Uterus (tissue), 3 donors: ENCODE measurements at regions not wholly inside any gene's neighbourhood (a gene's known extent, or its start where the extent isn't known, plus 50 kb on each side); places are given as distances from the start of the nearest gene placed in this dataset.

ENCODE experiments used
- DNase-seq, 2 donors: peaks; one replicate each; pipeline ENCODE4 v3.0.0-alpha.2; 2019 to 2020
- H3K27ac ChIP-seq, 2 donors: fragments of 200-600 bp; sonication (generic); 1 replicate in 1 of 2; 2 replicates in 1 of 2; pipeline ENCODE4 v1.5.1; 2016 to 2018
- H3K27me3 ChIP-seq, 2 donors: fragments of 200-600 bp; sonication (generic); one replicate each; pipeline ENCODE4 v1.5.1; 2018 to 2019; ENCODE audit warnings: control low read depth in 1 of 2
- H3K36me3 ChIP-seq, 2 donors: fragments of 200-600 bp; sonication (generic); one replicate each; pipeline ENCODE4 v1.5.1; 2019; ENCODE audit warnings: control low read depth in 1 of 2
- H3K4me1 ChIP-seq, 2 donors: fragments of 200-600 bp; sonication (generic); one replicate each; pipeline ENCODE4 v1.5.1; 2018 to 2019; ENCODE audit warnings: control low read depth in 1 of 2
- H3K4me3 ChIP-seq, 2 donors: fragments of 200-600 bp; sonication (generic); 1 replicate in 1 of 2; 2 replicates in 1 of 2; pipeline ENCODE4 v1.5.1; 2018 to 2019; ENCODE audit warnings: mild to moderate bottlenecking in 1 of 2
- H3K9me3 ChIP-seq, 2 donors: fragments of 200-600 bp; sonication (generic); one replicate each; pipeline ENCODE4 v1.5.1; 2019; ENCODE audit warnings: control low read depth in 1 of 2
- CTCF ChIP-seq, 4 experiments: fragments of 200-600 bp in 2 of 4; fragments of 450-650 bp in 2 of 4; sonication (generic) in 2 of 4; IDR thresholded peaks; one replicate each; pipeline ENCODE4 v1.5.1; 2016 to 2019; ENCODE audit warnings: antibody characterized with exemption in 4 of 4, mild to moderate bottlenecking in 2 of 4, moderate library complexity in 1 of 4
- POLR2A ChIP-seq, 2 donors: fragments of 450-650 bp; IDR thresholded peaks; one replicate each; pipeline ENCODE4 v1.6.1; 2016; ENCODE audit warnings: antibody characterized with exemption in 2 of 2, mild to moderate bottlenecking in 1 of 2, moderate library complexity in 1 of 2
- intact Hi-C: fragments of 100-400 bp; cut with DNase I; formaldehyde crosslinking; loops from one replicate; pipeline ENCODE4 v1.15.1; 2023; ENCODE audit warnings: low total_unique reads
- donor health status: DM: yes; HTN: yes; CAD: no.

DNA sequence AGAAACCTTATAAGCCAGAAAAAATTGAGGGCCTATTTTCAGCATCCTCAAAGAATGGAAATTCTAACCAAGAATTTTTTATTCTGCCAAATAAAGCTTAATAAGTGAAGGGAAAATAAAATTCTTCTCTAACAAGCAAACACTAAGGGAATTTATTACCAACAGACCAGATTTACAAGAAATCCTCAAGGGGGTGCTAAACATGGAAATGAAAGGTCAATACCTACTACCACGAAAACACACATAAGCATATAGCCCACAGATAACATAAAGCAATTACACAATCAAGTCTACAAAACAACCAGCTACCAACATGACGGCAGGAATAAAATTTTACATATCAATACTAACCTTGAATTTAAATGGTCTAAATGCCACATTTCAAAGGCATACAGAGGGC lies 883.5 kb downstream of the SI start:
- Histone ChIP-seq H3K4me1 (no peaks in the 10 kb centered on the region), H3K9me3 (no peaks in the 10 kb centered on the region), H3K27me3 (no peaks in the 10 kb centered on the region), H3K27ac (no peak overlapping the region), H3K4me3 (no peak overlapping the region), H3K36me3 (no peaks in the 10 kb centered on the region)
- no peak for DNase-seq
- intact Hi-C loops: no loop called here
- TF ChIP-seq POLR2A (IDR thresholded peaks at IDR 0.05) (no peak), CTCF (IDR thresholded peaks at IDR 0.05) (no peak)

DNA sequence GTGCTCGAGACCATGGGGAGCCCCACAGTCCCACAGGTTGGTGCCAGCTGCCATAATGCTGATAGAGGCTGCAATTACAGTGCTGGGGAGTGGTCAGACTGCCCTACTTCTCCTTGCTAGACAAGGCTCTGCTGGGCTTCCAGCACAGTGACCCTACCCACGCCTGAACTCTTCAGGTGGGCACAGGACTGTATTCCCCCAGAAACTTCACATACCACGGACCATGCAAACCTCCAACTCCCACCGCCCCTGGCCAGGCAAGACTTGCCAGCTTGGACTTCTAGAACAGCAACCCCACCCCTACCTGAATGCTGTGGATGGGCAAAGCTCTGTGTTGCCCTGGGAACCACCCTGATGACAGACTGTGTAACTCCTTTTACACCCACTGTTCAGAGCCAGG lies 885.3 kb downstream of the SI start:
- no peak for DNase-seq
- no peaks in the 10 kb centered on the region for H3K27me3 ChIP-seq
- no peak overlapping the region for H3K27ac ChIP-seq
- H3K4me1 ChIP-seq: no peaks in the 10 kb centered on the region
- H3K4me3 ChIP-seq: no peak overlapping the region
- TF ChIP-seq CTCF (IDR thresholded peaks at IDR 0.05): no peak
- no peak for TF ChIP-seq POLR2A (IDR thresholded peaks at IDR 0.05)
- intact Hi-C loops: no loop called here
- no peaks in the 10 kb centered on the region for H3K36me3 ChIP-seq
- H3K9me3 ChIP-seq: no peaks in the 10 kb centered on the region

GRCh38 chr3:164190566-164190965 lies 887.7 kb downstream of the SI start:
- TF ChIP-seq CTCF (IDR thresholded peaks at IDR 0.05) (no peak), POLR2A (IDR thresholded peaks at IDR 0.05) (no peak)
- no peak overlapping the region for H3K27ac ChIP-seq
- H3K9me3 ChIP-seq: no peaks in the 10 kb centered on the region
- intact Hi-C loops: no loop called here
- no peaks in the 10 kb centered on the region for H3K4me1 ChIP-seq
- H3K27me3 ChIP-seq: no peaks in the 10 kb centered on the region
- no peak overlapping the region for H3K4me3 ChIP-seq
- DNase-seq: no peak
- H3K36me3 ChIP-seq: no peaks in the 10 kb centered on the region

DNA sequence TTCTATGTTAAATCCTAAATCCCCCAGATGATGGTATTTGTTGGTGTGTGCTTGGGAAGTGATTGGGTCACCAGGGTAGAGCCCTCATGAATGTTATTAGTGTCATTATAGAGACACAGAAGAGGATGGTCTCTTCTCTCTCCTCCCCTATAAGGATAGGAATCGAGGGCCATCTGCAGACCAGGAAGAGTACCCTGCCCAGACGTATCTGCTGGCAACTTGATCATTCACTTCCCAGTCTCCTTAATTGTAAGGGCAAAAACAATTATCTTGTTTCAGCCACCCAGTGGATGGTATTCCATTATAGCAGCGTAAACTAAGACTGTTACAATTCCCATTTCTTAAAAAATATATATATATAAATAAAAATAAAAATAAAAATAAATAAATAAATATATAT lies 892.2 kb downstream of the SI start:
- Histone ChIP-seq H3K27me3 (no peaks in the 10 kb centered on the region), H3K4me3 (no peak overlapping the region), H3K9me3 (no peaks in the 10 kb centered on the region), H3K36me3 (no peaks in the 10 kb centered on the region), H3K27ac (no peak overlapping the region), H3K4me1 (no peaks in the 10 kb centered on the region)
- no peak for DNase-seq
- TF ChIP-seq POLR2A (IDR thresholded peaks at IDR 0.05): no peak
- no peak for TF ChIP-seq CTCF (IDR thresholded peaks at IDR 0.05)
- intact Hi-C loops: no loop called here

DNA sequence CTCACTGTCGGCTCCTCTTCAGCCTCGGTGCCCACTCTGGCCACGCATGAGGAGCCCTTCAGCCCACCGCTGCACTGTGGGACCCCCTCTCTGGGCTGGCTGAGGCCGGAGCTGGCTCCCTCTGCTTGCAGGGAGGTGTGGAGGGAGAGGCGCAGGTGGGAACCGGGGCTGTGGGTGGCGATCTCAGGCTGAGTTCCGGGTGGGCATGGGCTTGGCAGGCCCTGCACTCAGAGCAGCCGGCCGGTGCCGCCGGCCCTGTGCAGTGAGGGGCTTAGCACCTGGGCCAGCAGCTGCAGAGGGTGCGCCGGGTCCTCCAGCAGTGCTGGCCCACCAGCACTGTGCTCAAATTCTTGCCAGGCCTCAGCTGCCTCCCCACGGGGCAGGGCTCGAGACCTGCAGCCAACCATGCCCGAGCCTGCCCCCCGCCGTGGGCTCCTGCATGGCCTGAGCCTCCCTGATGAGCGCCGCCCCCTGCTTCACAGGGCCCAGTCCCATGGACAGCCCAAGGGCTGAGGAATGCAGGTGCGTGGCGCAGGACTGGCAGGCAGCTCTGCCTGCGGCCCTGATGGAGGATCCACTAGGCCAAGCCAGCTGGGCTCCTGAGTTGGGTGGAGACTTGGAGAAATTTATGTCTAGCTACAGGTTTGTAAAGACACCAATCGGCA lies 899.1 kb downstream of the SI start:
- intact Hi-C loops: no loop called here
- no peak for DNase-seq
- TF ChIP-seq CTCF (IDR thresholded peaks at IDR 0.05) (no peak), POLR2A (IDR thresholded peaks at IDR 0.05) (no peak)
- Histone ChIP-seq H3K36me3 (no peaks in the 10 kb centered on the region), H3K27ac (no peak overlapping the region), H3K4me3 (no peak overlapping the region), H3K4me1 (no peaks in the 10 kb centered on the region), H3K27me3 (no peaks in the 10 kb centered on the region), H3K9me3 (no peaks in the 10 kb centered on the region)
